ENCODE measurements at regions not wholly inside any gene's neighbourhood (a gene's known extent, or its start where the extent isn't known, plus 50 kb on each side); places are given as distances from the start of the nearest gene placed in this dataset.

DNA sequence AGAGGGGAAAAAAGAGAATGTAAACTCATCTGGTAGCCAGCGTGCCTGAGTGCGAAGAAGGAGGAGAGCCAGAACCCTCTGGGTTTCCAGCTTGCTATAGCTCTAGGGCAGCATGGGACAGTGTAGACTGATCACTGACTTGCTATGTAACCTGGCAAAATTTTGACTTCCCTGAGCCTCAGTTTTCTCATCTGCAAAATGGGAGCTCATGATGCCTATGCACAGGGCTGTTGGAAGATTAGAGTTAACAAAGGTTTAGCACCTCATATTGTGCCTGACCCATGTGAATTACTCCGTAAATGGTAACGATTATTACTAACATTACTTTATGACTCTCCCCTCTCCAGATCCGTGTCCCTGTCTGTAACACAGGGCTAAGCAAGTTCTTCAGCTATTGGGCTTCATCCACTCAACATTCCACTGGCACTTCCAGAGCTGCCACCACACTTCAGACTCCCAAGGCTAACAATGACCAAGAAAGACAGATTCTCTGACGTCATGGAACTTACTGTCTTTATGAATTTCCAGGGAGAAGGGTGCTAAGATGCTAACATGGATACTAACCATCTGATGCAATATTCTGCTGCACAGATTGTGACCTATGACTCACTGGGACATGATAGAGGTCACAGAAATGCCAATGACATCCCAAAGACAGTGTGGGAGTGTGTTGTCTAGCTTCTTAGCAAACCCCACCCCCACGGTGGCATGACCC, 195.2 kb downstream of the TRIM29 start:
- TF ChIP-seq CTCF (IDR thresholded peaks at IDR 0.05; ENCODE audit: unreplicated experiment) = no peak
- no peak for DNase-seq (ENCODE audit: unreplicated experiment)
- intact Hi-C loops (cut with micrococcal nuclease) = no loop called here
- no peaks in the 10 kb centered on the region for H3K9me3 Mint-ChIP-seq (ENCODE audit: unreplicated experiment)
- H3K27me3 Mint-ChIP-seq (ENCODE audit: insufficient read depth, unreplicated experiment) = peaks cover 44% of the 10 kb centered on the region
- ChIA-PET POLR2A (no interaction called here), CTCF (no interaction called here)
- H3K4me1 Mint-ChIP-seq (ENCODE audit: insufficient read depth, unreplicated experiment) = peaks cover 9% of the 10 kb centered on the region
- H3K4me3 Mint-ChIP-seq (ENCODE audit: unreplicated experiment) = no peak overlapping the region
- H3K36me3 Mint-ChIP-seq (ENCODE audit: insufficient read depth, unreplicated experiment) = no peaks in the 10 kb centered on the region
- BruUV-seq (replicated peaks) = no TSS peak
- no peak overlapping the region for H3K27ac Mint-ChIP-seq (ENCODE audit: low read depth, unreplicated experiment)

DNA sequence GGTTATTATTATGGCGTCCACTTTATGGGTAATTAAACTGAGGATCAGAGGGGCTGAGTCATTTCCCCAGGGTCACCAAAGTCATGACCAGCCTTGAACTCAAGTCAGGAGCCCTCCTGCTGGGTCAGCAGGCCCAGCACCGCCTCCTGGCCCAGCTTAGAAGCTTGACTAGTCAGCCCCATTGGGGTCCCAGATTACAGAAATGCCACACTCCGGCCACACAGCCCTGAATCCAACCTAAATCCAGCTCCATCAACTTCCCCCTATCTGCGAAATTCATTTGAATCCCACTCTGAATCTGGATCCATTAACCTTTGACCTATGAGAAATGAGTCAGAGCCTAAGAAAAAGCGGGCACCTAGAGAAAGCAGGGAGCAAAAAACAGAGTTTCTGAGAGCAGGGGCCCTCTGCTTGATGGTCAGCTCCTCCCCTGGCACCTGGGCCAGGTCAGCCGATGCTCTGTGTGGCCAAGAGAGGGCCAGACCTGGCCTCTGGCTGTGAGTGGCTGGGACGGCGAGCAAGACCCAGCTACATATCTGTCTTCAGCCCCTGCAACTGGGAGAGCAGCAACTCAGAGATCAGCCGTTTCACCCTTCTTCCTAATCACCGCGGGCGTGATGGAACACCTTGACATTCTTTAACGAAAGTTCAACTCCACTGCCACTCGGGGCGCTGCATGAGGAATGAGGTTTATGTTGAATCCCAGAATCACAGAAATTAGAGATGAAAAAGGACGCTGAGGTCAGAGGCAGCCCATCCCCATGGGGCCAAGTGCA, 196.1 kb downstream of the TRIM29 start:
- no peak for TF ChIP-seq CTCF (IDR thresholded peaks at IDR 0.05; ENCODE audit: unreplicated experiment)
- BruUV-seq (replicated peaks) = no TSS peak
- CTCF ChIA-PET = no interaction called here
- Mint-ChIP-seq H3K27ac (ENCODE audit: low read depth, unreplicated experiment) (no peak overlapping the region), H3K9me3 (ENCODE audit: unreplicated experiment) (no peaks in the 10 kb centered on the region), H3K4me1 (ENCODE audit: insufficient read depth, unreplicated experiment) (peaks cover 9% of the 10 kb centered on the region), H3K4me3 (ENCODE audit: unreplicated experiment) (no peak overlapping the region), H3K27me3 (ENCODE audit: insufficient read depth, unreplicated experiment) (peaks cover 44% of the 10 kb centered on the region), H3K36me3 (ENCODE audit: insufficient read depth, unreplicated experiment) (no peaks in the 10 kb centered on the region)
- POLR2A ChIA-PET = no interaction called here
- intact Hi-C loops (cut with micrococcal nuclease) = no loop called here
- no peak for DNase-seq (ENCODE audit: unreplicated experiment)

DNA sequence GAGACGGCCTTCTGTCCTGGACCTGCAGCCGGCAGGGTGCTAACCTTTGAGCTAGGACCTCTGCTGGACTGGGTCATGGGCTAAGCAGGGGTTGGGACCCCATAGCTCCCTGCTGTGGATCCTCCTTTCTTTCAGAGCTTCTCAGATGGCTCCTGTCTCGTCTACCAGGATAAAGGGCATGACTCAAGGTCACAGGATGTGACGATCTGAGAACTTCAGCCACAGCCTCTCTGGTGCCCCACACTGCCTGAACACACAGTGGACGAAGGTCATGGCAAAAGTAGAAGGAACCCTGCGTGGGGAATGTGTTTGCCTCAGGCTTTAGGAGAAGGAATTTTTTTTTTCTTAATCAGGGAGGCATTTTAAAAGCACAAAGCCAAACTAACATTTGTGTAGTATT, 196.7 kb downstream of the TRIM29 start:
- DNase-seq (ENCODE audit: unreplicated experiment) = no peak
- TF ChIP-seq CTCF (IDR thresholded peaks at IDR 0.05; ENCODE audit: unreplicated experiment) = no peak
- Mint-ChIP-seq H3K27ac (ENCODE audit: low read depth, unreplicated experiment) (no peak overlapping the region), H3K36me3 (ENCODE audit: insufficient read depth, unreplicated experiment) (no peaks in the 10 kb centered on the region), H3K4me3 (ENCODE audit: unreplicated experiment) (no peak overlapping the region), H3K27me3 (ENCODE audit: insufficient read depth, unreplicated experiment) (peaks cover 44% of the 10 kb centered on the region), H3K4me1 (ENCODE audit: insufficient read depth, unreplicated experiment) (peaks cover 9% of the 10 kb centered on the region), H3K9me3 (ENCODE audit: unreplicated experiment) (no peaks in the 10 kb centered on the region)
- ChIA-PET CTCF (interaction anchor here (0.5 to 1.4 kb wide), 2 partner anchors 212 to 325 kb away, joined by 3 read pairs; partner anchors contain the start of gene NECTIN1), POLR2A (no interaction called here)
- intact Hi-C loops (cut with micrococcal nuclease) = no loop called here
- no TSS peak for BruUV-seq (replicated peaks)

DNA sequence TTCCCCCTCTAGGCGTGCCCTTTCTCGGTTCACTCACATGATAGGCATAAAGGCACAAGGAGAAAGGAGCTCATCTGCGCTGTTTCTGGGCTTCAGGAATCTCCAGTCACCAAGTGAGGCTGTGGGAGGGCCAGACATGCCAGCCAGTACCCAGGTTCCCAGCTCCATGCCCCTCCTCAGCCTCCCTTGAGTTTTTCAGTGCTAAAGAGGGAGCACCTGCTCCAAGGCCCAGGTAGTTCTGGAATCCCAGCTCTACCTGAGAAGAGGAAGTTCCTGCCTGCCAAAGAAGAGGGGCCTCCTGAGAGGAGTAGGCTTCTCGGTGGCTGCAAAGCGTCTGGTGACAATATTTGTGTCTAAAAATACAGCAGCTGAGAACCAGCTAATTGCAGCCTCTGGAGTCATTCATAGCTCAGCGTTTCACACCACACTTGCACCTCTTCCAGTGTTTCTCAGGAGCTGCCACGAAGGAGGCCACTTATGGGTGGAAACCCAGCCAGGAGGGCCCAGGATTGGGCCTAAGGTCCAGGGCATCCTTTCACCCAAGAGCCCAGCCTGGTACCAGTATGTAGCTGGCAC, 197.4 kb downstream of the TRIM29 start:
- POLR2A ChIA-PET = no interaction called here
- H3K36me3 Mint-ChIP-seq (ENCODE audit: insufficient read depth, unreplicated experiment) = no peaks in the 10 kb centered on the region
- no peaks in the 10 kb centered on the region for H3K9me3 Mint-ChIP-seq (ENCODE audit: unreplicated experiment)
- H3K27ac Mint-ChIP-seq (ENCODE audit: low read depth, unreplicated experiment) = no peak overlapping the region
- no peak for DNase-seq (ENCODE audit: unreplicated experiment)
- H3K4me1 Mint-ChIP-seq (ENCODE audit: insufficient read depth, unreplicated experiment) = peaks cover 9% of the 10 kb centered on the region
- BruUV-seq (replicated peaks) = no TSS peak
- CTCF ChIA-PET = interaction anchor here (0.5 to 1.4 kb wide), 3 partner anchors 211 to 325 kb away, joined by 3 read pairs; partner anchors contain the start of gene NECTIN1
- intact Hi-C loops (cut with micrococcal nuclease) = no loop called here
- TF ChIP-seq CTCF (IDR thresholded peaks at IDR 0.05; ENCODE audit: unreplicated experiment) = no peak
- H3K4me3 Mint-ChIP-seq (ENCODE audit: unreplicated experiment) = no peak overlapping the region
- peaks cover 40% of the 10 kb centered on the region for H3K27me3 Mint-ChIP-seq (ENCODE audit: insufficient read depth, unreplicated experiment)

All from MCF 10A (cell line).